HG02885 (cell line): ENCODE measurements at regions not wholly inside any gene's neighbourhood (a gene's known extent, or its start where the extent isn't known, plus 50 kb on each side); places are given as distances from the start of the nearest gene placed in this dataset.

Source experiments
- ATAC-seq: cut with Tn5 transposase; IDR thresholded peaks from one replicate; pipeline ENCODE4 v1.9.1; 2021; ENCODE audit warnings: mild to moderate bottlenecking; ENCODE audit not compliant: unreplicated experiment, poor library complexity

- no peak for ATAC-seq
Measured at GRCh38 chr12:43126652-43127375, 425.2 kb downstream of the ADAMTS20 start.

GRCh38 chr12:43123461-43123860 lies 428.5 kb downstream of the ADAMTS20 start:
- ATAC-seq = no peak

- ATAC-seq = no peak
Measured at GRCh38 chr12:43120150-43120549, 431.9 kb downstream of the ADAMTS20 start.

- ATAC-seq = no peak
Measured at GRCh38 chr12:43118881-43119280, 433.1 kb downstream of the ADAMTS20 start.

- ATAC-seq = no peak
Measured at GRCh38 chr12:43118234-43118633, 433.8 kb downstream of the ADAMTS20 start.

GRCh38 chr12:43117226-43117930 lies 434.6 kb downstream of the ADAMTS20 start:
- no peak for ATAC-seq

GRCh38 chr12:43115441-43116160 lies 436.4 kb downstream of the ADAMTS20 start:
- ATAC-seq = no peak

- no peak for ATAC-seq
Measured at GRCh38 chr12:43114316-43114715, 437.7 kb downstream of the ADAMTS20 start.

GRCh38 chr12:43113616-43114015 lies 438.4 kb downstream of the ADAMTS20 start:
- ATAC-seq = no peak

GRCh38 chr12:43113135-43113534 lies 438.9 kb downstream of the ADAMTS20 start:
- ATAC-seq = no peak

- no peak for ATAC-seq
Measured at GRCh38 chr12:43112101-43112920, 439.7 kb downstream of the ADAMTS20 start.

- no peak for ATAC-seq
Measured at GRCh38 chr12:43111608-43112007, 440.4 kb downstream of the ADAMTS20 start.

- no peak for ATAC-seq
Measured at GRCh38 chr12:43109631-43110345, 442.2 kb downstream of the ADAMTS20 start.

- ATAC-seq = no peak
Measured at GRCh38 chr12:43108656-43109055, 443.3 kb downstream of the ADAMTS20 start.

GRCh38 chr12:43107026-43107775 lies 444.8 kb downstream of the ADAMTS20 start:
- no peak for ATAC-seq

GRCh38 chr12:43106355-43106754 lies 445.6 kb downstream of the ADAMTS20 start:
- no peak for ATAC-seq

GRCh38 chr12:43105426-43105981 lies 446.5 kb downstream of the ADAMTS20 start:
- no peak for ATAC-seq

GRCh38 chr12:43104494-43104893 lies 447.5 kb downstream of the ADAMTS20 start:
- ATAC-seq = no peak

GRCh38 chr12:43103866-43104265 lies 448.1 kb downstream of the ADAMTS20 start:
- ATAC-seq = no peak
